Mesendoderm (in vitro differentiated cells): ENCODE measurements at regions not wholly inside any gene's neighbourhood (a gene's known extent, or its start where the extent isn't known, plus 50 kb on each side); places are given as distances from the start of the nearest gene placed in this dataset.

Experiments used
- DNase-seq: peaks from one replicate; pipeline ENCODE4 v3.0.0; 2013
- H2AK5ac ChIP-seq: 2 replicates; pipeline ENCODE4 v1.6.1; 2013; ENCODE audit warnings: low read length, inconsistent platforms
- H2BK120ac ChIP-seq: 2 replicates; pipeline ENCODE4 v1.6.1; 2013; ENCODE audit warnings: low read depth, mild to moderate bottlenecking, low read length, moderate library complexity, mixed read lengths
- H2BK15ac ChIP-seq: replicated peaks from 2 replicates; pipeline ENCODE4 v1.6.1; 2013; ENCODE audit warnings: low read depth, mild to moderate bottlenecking, moderate library complexity
- H2BK5ac ChIP-seq: 2 replicates; pipeline ENCODE4 v1.6.1; 2013; ENCODE audit warnings: low read length, inconsistent platforms
- H3K18ac ChIP-seq: 2 replicates; pipeline ENCODE4 v1.6.1; 2013; ENCODE audit warnings: mild to moderate bottlenecking, low read length, mixed read lengths
- H3K23ac ChIP-seq: one replicate; pipeline ENCODE4 v1.6.1; 2013; ENCODE audit warnings: low read length
- H3K27ac ChIP-seq: 2 replicates; pipeline ENCODE4 v1.5.1; 2013; ENCODE audit warnings: low read depth, mild to moderate bottlenecking, inconsistent platforms, low read length, moderate library complexity
- H3K27me3 ChIP-seq: 2 replicates; pipeline ENCODE4 v1.6.1; 2013; ENCODE audit warnings: low read length, control low read depth, mild to moderate bottlenecking, inconsistent platforms; ENCODE audit not compliant: insufficient read depth, poor library complexity
- H3K36me3 ChIP-seq: 2 replicates; pipeline ENCODE4 v1.6.1; 2013; ENCODE audit warnings: low read length, inconsistent platforms; ENCODE audit not compliant: control insufficient read depth, insufficient read depth
- H3K4ac ChIP-seq: one replicate; pipeline ENCODE4 v1.6.1; 2013; ENCODE audit warnings: low read depth, mild to moderate bottlenecking, low read length, moderate library complexity
- H3K4me1 ChIP-seq: 2 replicates; pipeline ENCODE4 v1.6.1; 2013; ENCODE audit warnings: low read depth, low read length, inconsistent platforms; ENCODE audit not compliant: control insufficient read depth
- H3K4me2 ChIP-seq: 2 replicates; pipeline ENCODE4 v1.6.1; 2013; ENCODE audit warnings: low read length
- H3K4me3 ChIP-seq: 2 replicates; pipeline ENCODE4 v1.5.1; 2013; ENCODE audit warnings: mild to moderate bottlenecking, low read length
- H3K56ac ChIP-seq: one replicate; pipeline ENCODE4 v1.6.1; 2013; ENCODE audit warnings: low read length
- H3K79me1 ChIP-seq: 2 replicates; pipeline ENCODE4 v1.6.1; 2013; ENCODE audit warnings: low read length, inconsistent platforms
- H3K79me2 ChIP-seq: 2 replicates; pipeline ENCODE4 v1.6.1; 2013; ENCODE audit warnings: mild to moderate bottlenecking, low read length; ENCODE audit not compliant: control insufficient read depth, insufficient read depth
- H3K9ac ChIP-seq: 2 replicates; pipeline ENCODE4 v1.6.1; 2013; ENCODE audit warnings: low read length, inconsistent platforms
- H4K5ac ChIP-seq: one replicate; pipeline ENCODE4 v1.6.1; 2013; ENCODE audit warnings: low read length
- H4K8ac ChIP-seq: one replicate; pipeline ENCODE4 v1.6.1; 2013; ENCODE audit warnings: low read depth, mild to moderate bottlenecking, control low read depth, low read length, moderate library complexity
- WGBS: extraction: QIAGEN DNeasy Blood & Tissue Kit; methylation state at CpG from one replicate; pipeline ENCODE4 v1.1.7; 2013; ENCODE audit warnings: low lambda C conversion rate, missing lambda C conversion rate; ENCODE audit not compliant: insufficient coverage; ENCODE audit errors: extremely low coverage; 5-methylcytosine and 5-hydroxymethylcytosine counted together

DNA sequence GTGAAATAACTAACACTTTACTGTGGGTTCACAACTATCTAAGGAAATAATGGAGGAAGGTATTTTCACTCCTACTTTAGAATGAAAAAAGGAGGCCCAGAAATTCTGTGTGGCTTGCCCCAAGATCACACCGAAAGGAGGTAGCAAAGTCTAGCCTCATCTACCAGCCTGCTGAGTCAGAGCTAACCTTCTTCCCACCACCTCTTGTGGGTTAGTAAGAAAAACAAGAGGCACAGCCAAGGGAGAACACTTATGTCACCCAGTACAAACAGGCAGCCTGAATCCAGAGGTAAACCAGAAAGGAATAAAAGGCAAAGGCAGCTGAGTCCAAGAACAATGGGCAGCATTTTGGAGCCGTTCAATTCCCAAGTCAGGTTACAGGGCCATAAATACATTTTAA lies 91.9 kb upstream of the RASEF start:
- Histone ChIP-seq H3K27ac (no peak overlapping the region), H3K79me2 (no peaks in the 10 kb centered on the region), H2AK5ac (no peak overlapping the region), H2BK15ac (no peak overlapping the region), H2BK120ac (no peak overlapping the region), H3K4me3 (no peak overlapping the region), H3K36me3 (no peaks in the 10 kb centered on the region), H3K4me2 (no peak overlapping the region), H4K5ac (no peak overlapping the region), H3K23ac (no peak overlapping the region), H4K8ac (no peak overlapping the region), H3K18ac (no peak overlapping the region), H3K79me1 (no peaks in the 10 kb centered on the region), H3K4me1 (no peaks in the 10 kb centered on the region), H3K9ac (no peak overlapping the region), H3K4ac (no peak overlapping the region), H2BK5ac (no peak overlapping the region), H3K56ac (no peak overlapping the region), H3K27me3 (no peaks in the 10 kb centered on the region)
- WGBS, result no CpG with 5 or more reads among the region's 2 CpGs
- no peak for DNase-seq

DNA sequence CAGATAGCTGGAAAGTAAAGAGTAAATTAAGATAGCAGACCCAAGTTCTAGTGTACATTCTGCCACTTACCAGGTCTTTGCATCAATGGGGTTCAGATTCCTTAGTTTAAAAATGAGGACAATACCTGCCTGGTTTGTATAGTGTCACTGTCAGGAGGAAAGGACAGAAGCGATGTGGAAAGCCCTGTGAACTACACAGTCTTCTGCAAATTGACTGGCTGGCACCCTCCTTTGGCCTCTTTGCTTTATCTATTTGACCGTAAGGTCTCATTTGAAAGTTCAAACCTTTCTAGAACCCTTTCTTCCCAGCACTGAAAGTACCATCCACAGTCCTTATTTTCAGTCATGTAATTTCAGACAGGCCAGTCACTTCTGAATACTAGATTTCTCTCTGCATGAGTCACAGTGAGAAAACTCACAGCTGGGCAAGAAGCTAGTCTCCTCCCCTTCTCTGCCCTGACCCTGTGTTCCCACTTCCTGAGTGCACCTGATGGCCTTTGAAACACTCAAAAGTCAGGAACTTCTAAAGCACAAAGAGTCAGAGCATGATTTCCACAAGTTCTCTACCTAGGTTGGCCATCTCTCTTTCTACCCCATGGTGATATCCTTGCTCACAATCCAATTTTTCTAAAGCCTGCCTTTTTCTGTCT lies 91.3 kb upstream of the RASEF start:
- Histone ChIP-seq H2BK120ac (no peak overlapping the region), H3K79me1 (no peaks in the 10 kb centered on the region), H3K4ac (no peak overlapping the region), H3K18ac (no peak overlapping the region), H2BK5ac (no peak overlapping the region), H3K4me1 (no peaks in the 10 kb centered on the region), H3K36me3 (no peaks in the 10 kb centered on the region), H3K23ac (no peak overlapping the region), H3K27ac (no peak overlapping the region), H3K4me3 (no peak overlapping the region), H2BK15ac (no peak overlapping the region), H3K27me3 (no peaks in the 10 kb centered on the region), H2AK5ac (no peak overlapping the region), H3K4me2 (no peak overlapping the region), H4K8ac (no peak overlapping the region), H3K56ac (no peak overlapping the region), H3K9ac (no peak overlapping the region), H3K79me2 (no peaks in the 10 kb centered on the region), H4K5ac (no peak overlapping the region)
- peak; percentile 6 for DNase-seq
- WGBS, result no CpG with 5 or more reads among the region's 2 CpGs

DNA sequence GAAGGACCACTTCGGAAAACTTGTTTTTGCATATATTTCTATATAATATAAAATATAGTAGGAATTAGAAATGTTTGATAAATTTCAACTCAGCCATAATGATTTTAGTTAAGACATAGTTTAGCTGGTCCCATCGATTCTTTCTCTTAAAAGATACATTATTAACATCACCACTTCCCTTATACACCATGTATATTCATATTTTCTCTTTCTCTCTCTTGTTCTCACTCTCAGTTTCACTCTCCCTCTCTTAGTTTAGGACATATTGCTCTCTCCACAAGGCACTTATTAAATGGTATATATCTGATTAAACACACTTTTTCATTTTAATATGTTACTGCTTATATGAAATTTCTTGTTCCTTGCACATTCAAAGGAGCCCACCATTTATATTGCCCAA lies 90.1 kb upstream of the RASEF start:
- Histone ChIP-seq H3K79me2 (no peaks in the 10 kb centered on the region), H3K27me3 (no peaks in the 10 kb centered on the region), H3K4me2 (no peak overlapping the region), H4K8ac (no peak overlapping the region), H3K36me3 (no peaks in the 10 kb centered on the region), H2BK15ac (no peak overlapping the region), H2AK5ac (no peak overlapping the region), H3K23ac (no peak overlapping the region), H3K4me3 (no peak overlapping the region), H3K4ac (no peak overlapping the region), H4K5ac (no peak overlapping the region), H2BK120ac (no peak overlapping the region), H3K18ac (no peak overlapping the region), H3K79me1 (no peaks in the 10 kb centered on the region), H3K27ac (no peak overlapping the region), H3K4me1 (no peaks in the 10 kb centered on the region), H2BK5ac (no peak overlapping the region), H3K56ac (no peak overlapping the region), H3K9ac (no peak overlapping the region)
- no peak for DNase-seq
- WGBS, result no CpG with 5 or more reads among the region's 2 CpGs

DNA sequence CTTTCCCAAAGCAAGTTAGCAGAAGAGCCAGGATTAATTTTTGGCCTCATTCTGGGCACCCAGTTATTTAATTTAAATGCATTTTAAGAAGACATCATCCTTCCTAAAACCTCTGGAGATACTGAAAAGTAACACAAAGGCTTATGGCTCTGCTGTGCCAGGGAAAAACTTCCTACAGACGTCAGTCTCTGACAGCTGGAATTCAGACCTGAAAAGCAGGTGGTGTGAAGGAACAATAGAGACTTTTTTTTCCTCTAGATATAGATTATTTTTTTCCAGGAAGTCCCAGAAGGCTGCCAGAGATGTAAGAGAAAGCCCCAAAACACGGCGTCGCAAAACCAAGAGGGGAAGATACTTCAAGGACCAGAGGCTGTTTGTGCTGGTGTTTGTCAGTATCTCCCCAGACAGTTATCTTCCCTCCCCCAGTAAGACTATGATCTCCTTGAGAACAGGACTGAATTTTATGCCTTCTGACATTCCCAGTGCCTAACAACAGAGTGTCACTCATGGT lies 88.7 kb upstream of the RASEF start:
- Histone ChIP-seq H3K18ac (no peak overlapping the region), H3K79me1 (no peaks in the 10 kb centered on the region), H2AK5ac (no peak overlapping the region), H4K8ac (no peak overlapping the region), H3K9ac (no peak overlapping the region), H3K79me2 (no peaks in the 10 kb centered on the region), H3K23ac (no peak overlapping the region), H3K36me3 (no peaks in the 10 kb centered on the region), H2BK15ac (no peak overlapping the region), H3K27me3 (no peaks in the 10 kb centered on the region), H3K4ac (no peak overlapping the region), H2BK5ac (no peak overlapping the region), H3K4me3 (no peak overlapping the region), H4K5ac (no peak overlapping the region), H3K56ac (no peak overlapping the region), H3K4me2 (no peak overlapping the region), H3K27ac (no peak overlapping the region), H2BK120ac (no peak overlapping the region), H3K4me1 (no peaks in the 10 kb centered on the region)
- DNase-seq, result no peak
- WGBS, result no CpG with 5 or more reads among the region's 4 CpGs

DNA sequence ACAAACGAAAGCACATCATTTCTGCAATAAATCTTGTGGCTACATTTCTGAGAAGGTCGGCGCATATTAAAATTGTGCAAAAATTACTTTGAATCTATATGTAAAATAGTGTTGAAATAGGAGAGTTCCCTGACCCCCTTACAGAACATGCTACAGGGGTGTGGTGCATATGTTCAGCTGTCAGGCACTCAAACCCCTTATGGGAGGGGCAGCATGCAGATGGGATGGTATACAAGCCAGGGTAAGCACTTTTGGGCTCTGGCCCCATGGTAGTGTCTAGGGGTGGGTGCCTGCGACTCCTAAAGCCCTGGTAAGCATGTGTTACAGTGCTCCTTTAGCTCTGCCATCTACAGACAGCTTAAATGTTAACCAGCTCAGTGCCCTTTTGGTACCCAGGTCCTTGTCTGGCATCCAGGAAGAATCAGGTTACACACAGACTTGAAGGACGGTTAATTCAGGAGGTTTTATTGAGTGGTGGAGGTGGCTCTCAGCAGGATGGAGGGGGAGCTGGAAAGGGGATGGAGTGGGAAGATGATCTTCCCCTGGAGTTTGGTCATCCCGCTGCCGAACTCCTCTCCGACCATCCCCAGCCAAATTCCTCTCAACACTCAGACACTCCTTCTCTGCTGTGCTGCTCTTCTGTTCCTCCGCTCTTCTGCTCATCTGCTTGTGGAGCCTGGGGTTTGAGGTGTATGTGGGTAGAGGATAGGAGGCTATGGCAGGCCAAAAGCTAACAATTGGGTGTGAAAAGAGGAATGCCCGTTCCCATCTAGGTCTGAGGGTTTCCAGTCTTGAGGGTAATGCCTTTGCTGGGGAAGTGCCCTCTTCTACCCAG lies 84.6 kb upstream of the RASEF start:
- no peak overlapping the region for H3K27ac ChIP-seq
- H3K4ac ChIP-seq, result no peak overlapping the region
- no peak overlapping the region for H3K4me3 ChIP-seq
- no peak overlapping the region for H2BK5ac ChIP-seq
- no peak overlapping the region for H3K23ac ChIP-seq
- no peak overlapping the region for H3K18ac ChIP-seq
- no peak overlapping the region for H3K4me2 ChIP-seq
- H3K4me1 ChIP-seq, result no peaks in the 10 kb centered on the region
- no CpG with 5 or more reads among the region's 10 CpGs for WGBS
- no peak overlapping the region for H2BK120ac ChIP-seq
- H4K5ac ChIP-seq, result no peak overlapping the region
- DNase-seq, result no peak
- H3K79me1 ChIP-seq, result no peaks in the 10 kb centered on the region
- no peak overlapping the region for H3K9ac ChIP-seq
- no peaks in the 10 kb centered on the region for H3K36me3 ChIP-seq
- H2BK15ac ChIP-seq, result no peak overlapping the region
- H3K56ac ChIP-seq, result no peak overlapping the region
- H4K8ac ChIP-seq, result no peak overlapping the region
- no peaks in the 10 kb centered on the region for H3K79me2 ChIP-seq
- H2AK5ac ChIP-seq, result no peak overlapping the region
- H3K27me3 ChIP-seq, result no peaks in the 10 kb centered on the region
